ENCODE measurements at regions not wholly inside any gene's neighbourhood (a gene's known extent, or its start where the extent isn't known, plus 50 kb on each side); places are given as distances from the start of the nearest gene placed in this dataset.
A peak's percentile ranks its signal among the peaks of the same experiment; 100 is the strongest.
"Not testable (repeated sequence)": the region's sequence is repeated elsewhere in the genome, so short reads cannot be mapped to it uniquely, and the experiment has no call there.

DNA sequence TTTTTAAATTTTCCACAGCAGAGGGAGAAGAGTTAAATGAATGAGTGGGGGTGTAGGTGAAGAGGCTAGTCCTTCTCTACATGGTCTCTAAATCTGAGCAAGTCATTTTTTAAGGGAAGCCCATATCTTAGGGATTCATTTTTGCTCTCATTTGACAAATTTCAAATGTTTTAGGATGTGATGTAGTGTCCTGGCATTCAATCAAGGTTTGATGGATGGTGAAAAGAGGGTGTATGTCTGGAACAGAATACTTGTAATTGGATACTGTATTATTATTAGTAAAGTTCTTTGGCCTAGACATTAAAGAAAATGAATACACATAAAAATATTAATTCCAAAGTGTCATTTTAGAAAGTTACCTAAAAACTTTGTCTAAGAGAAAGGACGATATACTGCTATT is 167.8 kb upstream of the PTBP2 start:
- intact Hi-C loops (cut with micrococcal nuclease), result no loop called here
- DNase-seq, result no peak
- ATAC-seq, result no peak

DNA sequence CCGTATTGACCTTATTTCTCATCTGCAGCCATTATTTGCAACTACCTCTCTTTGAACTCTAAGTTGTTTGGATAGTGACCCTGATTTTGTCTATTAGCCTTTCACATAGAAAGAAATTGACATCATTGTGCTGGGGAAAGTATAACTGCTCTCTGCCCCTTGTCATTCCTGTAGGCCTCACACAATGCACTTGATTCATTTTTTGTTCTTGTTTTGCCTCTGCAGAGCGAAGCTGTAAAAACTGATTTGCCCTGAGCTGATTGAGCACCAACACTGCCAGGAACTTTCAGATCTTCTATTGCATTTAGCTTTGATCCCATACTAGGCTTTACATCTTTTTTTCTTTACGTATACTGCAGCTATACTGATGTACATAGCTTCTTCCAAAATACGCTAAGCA is 167.2 kb upstream of the PTBP2 start:
- DNase-seq (no peak), ATAC-seq (no peak)
- intact Hi-C loops (cut with micrococcal nuclease), result no loop called here

DNA sequence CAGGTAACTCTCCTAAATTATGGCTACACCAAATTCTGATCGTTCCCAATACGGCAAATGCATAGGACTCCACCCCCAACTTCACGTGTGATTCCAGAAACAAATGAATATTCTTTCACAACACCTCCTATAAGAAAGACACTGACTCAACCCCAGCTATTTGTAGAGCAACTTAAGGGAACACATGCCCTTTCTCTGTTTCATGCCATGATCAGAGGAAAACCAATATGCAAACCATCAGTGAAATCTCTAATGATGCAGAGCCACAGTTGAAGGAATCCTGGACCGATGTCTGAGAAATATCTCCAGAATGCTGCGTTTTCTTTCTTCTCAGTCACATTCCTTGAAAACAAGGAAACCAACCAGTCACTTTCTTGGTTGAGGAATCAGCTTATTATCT is 164.2 kb upstream of the PTBP2 start:
- intact Hi-C loops (cut with micrococcal nuclease), result no loop called here
- no peak for ATAC-seq
- no peak for DNase-seq

DNA sequence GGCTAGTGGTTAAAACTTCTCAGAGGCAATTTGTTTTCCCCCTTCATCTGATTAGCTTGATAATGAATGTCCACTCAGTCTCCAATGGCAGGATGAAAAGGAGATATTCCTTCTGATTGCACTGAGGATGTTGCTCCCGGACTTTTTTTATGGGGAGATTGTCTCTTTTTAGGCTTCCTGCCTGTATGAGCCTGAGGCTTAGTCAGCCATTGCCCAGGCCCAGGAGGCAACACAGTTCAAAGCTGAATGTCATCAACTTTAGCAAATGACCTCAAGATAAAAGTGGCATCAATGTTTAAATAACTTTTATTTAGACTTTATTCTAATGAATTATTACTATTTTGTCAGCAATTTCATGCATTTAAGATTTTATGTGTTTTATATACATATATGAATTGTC is 162.9 kb upstream of the PTBP2 start:
- ATAC-seq (no peak), DNase-seq (no peak)
- intact Hi-C loops (cut with micrococcal nuclease), result no loop called here

DNA sequence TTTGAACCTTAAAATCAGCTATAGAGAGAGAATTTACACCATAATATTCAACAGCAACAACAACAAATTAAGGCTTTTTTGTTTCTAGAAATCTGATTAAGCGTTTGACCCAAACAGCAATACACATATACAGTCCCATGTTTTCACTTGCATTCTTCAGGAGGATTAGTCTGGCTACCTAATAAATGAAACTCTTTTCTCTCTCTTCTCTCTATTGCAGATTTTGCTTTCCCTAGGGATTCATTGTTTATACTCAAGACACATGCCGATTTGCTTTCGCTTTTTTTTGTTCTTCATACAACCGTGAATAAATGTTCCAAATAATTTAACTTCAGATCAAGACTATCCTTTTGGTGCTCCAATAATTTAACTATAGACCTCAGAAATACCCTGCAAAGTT is 162.4 kb upstream of the PTBP2 start:
- ATAC-seq (peak; percentile 25), DNase-seq (no peak)
- intact Hi-C loops (cut with micrococcal nuclease), result no loop called here

DNA sequence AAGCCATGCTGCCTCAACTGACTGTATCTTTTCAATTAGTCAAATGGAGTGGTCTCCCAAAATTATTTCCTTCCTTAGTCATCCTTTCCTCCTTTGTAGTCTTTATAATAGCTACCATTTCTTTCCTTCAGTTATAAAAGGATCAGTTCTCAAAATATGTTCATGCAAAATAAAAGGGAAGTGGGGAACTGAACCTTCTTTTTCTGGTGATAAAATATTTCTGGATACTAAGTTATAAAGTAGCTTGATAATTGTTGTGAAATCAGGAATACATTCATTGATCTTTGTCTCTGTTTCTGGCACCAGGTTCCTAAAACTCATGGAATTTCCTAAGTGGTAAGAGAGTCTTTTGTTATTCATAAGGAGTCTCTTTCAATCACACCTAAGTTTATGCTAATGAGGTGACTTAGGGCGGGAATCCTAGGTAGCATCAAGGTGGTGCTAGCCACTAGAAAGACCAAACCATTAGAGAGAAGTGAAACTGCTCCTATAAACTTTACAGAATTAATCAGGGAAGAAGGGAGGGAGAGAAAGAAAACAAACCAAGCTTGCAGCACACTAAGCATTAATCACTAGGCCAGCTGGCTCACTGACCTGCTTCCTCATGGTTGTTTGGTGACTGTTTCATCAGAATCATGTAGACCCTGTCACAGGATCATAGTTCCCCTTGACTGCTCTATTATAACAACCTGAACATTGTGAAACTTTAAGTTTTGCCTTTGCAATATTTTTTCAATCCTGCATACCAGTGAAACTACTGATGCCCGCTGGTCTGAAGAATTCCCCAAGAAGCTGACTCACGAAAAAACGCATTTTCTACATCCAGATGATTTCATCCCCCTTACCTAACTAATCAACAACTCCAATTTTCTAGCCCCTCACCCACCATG is 161.6 kb upstream of the PTBP2 start:
- intact Hi-C loops (cut with micrococcal nuclease), result no loop called here
- DNase-seq (peak; percentile 27), ATAC-seq (peak; percentile 90)

DNA sequence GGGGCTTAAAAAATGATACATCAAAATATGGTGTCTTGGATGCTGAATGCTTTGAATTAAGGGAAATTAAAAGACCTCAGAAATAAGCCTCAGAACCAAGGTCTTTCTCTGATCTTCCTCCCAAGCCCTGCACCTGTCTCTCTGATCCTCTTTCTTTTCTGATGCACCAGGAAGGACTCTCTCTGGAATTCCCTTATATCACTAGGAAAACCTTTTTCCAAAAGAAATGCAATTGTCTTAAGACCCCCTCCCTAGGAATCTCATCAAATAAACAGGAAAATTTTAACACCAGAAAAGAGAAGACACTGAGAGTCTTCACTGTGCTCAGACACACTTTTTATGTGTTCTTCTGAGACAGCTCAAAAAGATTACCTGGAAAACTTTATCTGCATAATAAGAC is 159.5 kb upstream of the PTBP2 start:
- no peak for ATAC-seq
- DNase-seq, result no peak
- intact Hi-C loops (cut with micrococcal nuclease), result no loop called here

DNA sequence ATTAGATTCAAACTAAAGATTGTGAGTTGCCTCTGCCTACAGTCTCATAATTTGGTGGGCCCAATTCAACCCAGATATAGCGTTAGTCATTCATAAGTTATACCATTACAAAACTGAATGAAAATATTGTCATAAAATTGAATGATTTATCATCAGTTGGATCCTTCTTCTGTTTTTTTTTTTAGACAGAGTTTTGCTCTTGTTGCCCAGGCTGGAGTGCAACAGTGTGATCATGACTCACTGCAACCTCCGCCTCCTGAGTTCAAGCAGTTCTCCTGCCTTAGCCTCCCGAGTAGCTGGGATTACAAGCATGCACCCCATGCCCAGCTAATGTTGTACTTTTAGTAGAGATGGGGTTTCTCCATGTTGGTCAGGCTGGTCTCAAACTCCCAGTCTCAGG is 157.2 kb upstream of the PTBP2 start:
- intact Hi-C loops (cut with micrococcal nuclease); ATAC-seq; DNase-seq: not testable (repeated sequence)

DNA sequence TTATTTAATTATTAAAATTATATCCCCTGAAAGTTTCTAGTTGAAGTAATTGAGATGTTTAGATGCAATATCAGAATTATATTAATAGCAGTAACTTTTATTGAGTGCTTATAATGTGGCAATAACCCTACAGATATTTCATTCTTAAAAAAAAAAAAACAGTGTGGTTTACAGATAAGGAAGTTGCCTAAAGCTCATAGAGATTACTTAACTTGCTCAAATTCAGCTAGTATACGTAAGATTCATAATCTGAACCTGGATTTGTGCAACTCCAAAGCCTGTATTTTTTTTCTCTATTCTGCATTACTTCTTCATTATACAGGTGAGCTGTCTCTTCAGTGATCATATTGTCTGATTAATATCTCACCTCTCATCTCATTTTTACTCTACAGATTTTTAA is 156.0 kb upstream of the PTBP2 start:
- ATAC-seq, result no peak
- intact Hi-C loops (cut with micrococcal nuclease), result no loop called here

DNA sequence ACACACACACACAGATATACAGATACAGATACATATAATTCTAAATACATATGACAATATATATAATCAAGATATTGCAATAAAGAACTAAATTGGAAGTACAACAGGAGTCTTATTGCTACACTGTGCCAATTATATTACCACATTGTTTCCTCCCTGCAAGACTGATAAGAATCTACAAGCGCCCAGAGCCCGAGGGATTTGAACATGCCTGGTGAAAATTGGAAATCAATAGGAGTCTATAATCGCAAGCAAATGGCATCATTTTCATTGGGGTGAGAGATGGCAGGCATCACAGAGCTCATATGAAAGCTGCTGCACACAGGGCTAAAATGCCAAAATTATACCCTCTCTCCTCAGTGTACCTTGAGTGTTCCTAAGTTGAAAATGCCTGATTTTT is 152.9 kb upstream of the PTBP2 start:
- ATAC-seq, result no peak
- no peak for DNase-seq
- intact Hi-C loops (cut with micrococcal nuclease), result no loop called here

More for the DNA sequence above, 156.0 kb upstream of the PTBP2 start:
- no peak for DNase-seq

DNA sequence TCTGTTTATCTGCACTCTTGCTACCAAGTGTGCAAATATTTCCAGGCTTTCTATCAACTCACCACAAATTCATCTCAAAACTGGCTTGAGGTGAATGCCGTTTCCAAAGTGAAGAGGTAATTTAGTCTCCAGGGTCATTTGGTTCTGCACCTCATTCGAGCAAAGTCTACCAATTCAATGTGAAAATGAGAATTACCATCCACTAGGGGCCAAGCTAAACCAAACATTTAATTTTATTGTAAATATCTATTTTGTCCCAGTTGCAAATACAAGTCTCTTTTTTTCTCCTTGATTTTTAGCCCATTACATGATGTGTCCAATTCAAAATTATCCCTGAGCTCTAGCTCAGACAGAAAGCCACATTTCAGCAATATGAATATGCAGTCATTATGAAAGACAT is 152.3 kb upstream of the PTBP2 start:
- ATAC-seq (no peak), DNase-seq (no peak)
- intact Hi-C loops (cut with micrococcal nuclease), result no loop called here

DNA sequence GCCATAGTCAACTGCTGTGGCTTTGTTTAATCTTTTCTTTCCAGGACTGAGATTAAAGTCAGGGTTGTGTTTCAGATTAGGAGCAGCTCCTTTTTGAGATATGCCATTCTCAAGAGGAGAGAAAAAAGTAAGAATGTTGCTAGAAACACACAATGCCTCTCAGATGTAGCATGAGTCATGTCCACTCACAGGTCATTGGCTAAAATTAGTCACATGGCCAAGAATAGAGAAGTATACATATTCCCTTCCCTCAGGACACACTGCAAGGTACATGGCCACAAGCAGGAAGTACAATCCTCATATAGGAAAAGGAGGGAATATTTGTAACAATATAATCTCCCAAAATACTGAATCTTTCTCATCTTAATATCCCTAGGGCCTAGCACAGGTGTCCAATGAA is 141.9 kb upstream of the PTBP2 start:
- DNase-seq (no peak), ATAC-seq (no peak)
- intact Hi-C loops (cut with micrococcal nuclease), result no loop called here

DNA sequence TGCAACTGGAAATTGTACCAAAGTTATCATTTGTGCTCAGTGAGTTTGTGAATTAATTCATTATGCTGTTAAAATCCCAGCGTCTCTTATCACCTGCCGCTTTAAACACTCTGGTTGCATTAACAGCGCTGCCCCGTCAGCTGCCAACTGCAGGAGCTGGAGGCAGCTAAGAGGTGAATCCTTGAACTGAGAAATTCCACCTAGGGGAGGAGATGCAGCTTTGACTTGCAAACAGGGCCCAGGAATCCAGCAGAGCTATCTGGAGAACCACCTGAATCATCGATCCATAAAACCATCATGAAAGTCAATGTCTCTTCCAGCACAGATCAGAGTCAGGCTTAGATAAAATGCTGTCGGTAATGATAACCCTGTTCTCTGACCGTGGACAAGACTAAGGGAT is 140.7 kb upstream of the PTBP2 start:
- DNase-seq (no peak), ATAC-seq (no peak)
- intact Hi-C loops (cut with micrococcal nuclease), result no loop called here

DNA sequence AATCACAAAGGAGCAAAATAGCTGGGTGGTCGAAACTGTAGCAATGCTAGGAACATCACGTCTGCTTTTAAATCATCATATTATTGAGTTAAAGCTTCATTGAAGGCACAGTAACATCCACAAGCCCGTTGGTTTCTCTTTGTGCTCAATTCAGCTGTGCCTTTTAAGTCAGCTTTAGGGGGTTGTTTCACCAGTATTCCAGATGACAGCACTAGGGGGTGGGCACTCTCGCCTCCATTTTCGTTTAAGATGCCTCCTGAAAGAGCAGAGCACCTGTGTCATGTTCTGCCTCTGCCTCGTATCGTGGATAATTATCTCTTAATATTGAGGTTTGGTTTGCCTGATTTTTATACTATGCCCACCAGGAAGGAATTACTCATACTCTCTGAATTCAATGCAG is 139.8 kb upstream of the PTBP2 start:
- DNase-seq, result no peak
- ATAC-seq, result no peak
- intact Hi-C loops (cut with micrococcal nuclease), result no loop called here

DNA sequence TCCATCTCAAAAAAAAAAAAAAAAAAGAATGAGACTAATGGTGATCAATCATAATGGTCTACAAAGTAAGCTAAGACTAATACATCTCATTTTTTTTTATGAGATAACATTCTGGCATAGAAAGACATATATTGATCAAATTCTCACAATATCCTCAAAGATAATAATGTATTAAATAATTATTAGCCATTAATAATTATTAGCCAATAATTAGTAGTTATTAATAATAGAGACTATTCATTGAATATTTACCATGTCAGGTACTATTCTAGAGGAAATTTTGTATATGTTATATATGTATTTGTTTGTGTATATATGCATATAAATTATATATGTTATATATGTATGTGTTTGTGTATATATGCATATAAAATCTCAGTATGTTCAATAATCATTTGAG is 137.7 kb upstream of the PTBP2 start:
- intact Hi-C loops (cut with micrococcal nuclease), result no loop called here
- ATAC-seq, result no peak
- no peak for DNase-seq

DNA sequence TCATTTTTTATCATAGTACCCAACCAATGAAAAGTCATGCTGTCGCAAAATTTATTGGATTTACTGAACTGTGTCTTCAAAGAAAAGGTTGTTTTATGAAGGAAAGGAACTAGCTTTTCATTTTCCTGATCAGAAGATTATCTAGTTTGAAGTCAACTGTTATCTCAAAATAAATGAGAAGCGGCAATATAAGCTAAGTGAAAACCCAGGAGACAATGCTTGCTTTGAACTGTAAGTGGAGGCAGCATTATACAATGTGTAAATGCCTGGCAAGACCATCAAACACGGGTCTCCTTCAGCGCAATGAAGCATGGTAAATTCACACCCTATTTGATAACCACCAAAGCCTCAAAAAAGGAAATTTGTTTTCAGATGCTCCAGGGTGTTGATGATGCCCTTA is 134.4 kb upstream of the PTBP2 start:
- DNase-seq, result no peak
- ATAC-seq, result no peak
- intact Hi-C loops (cut with micrococcal nuclease), result no loop called here

DNA sequence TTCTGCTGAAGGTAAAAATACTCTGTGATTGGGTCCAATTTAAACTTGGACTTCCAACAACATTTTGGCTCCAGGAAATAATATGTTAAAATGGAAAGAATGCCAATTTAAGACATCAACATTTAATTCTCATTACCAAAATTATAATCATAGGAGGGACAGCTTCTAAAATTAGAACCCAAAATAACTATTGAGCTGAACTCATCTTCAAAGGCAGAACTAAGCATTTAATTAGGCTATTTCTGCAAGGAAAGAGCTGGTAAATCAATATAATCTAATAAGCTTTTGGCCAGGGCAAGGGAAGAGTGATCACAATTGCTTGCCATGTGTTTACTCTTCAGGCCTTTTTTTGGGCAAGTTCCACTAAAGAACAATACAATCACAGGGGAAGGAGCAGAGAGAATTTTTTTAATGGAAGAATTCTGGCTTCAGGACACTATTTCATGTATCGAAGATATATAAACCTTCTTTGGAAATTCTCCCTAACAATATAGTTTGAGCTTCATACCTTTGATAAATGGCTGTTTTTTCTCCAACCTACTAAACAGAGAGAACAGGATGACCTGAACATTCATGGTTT is 133.1 kb upstream of the PTBP2 start:
- intact Hi-C loops (cut with micrococcal nuclease), result no loop called here
- no peak for DNase-seq
- ATAC-seq, result no peak

DNA sequence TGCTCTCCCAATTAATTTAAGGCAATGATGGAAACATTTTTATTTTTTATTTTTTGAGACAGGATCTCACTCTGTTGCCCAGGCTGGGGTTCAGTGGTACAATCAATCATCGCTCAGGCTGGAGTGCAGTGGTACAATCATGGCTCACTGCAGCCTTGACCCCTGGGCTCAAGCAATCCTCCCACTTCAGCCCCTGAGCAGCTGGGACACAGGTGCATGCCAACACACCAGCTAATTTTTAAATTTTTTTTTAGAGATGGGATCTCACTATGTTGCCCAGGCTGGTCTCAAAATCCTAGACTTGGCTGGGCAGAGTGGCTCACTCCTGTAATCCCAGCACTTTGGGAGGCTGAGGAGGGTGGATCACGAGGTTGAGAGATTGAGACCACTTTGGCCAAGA is 126.1 kb upstream of the PTBP2 start:
- ATAC-seq; DNase-seq; intact Hi-C loops (cut with micrococcal nuclease): not testable (repeated sequence)

DNA sequence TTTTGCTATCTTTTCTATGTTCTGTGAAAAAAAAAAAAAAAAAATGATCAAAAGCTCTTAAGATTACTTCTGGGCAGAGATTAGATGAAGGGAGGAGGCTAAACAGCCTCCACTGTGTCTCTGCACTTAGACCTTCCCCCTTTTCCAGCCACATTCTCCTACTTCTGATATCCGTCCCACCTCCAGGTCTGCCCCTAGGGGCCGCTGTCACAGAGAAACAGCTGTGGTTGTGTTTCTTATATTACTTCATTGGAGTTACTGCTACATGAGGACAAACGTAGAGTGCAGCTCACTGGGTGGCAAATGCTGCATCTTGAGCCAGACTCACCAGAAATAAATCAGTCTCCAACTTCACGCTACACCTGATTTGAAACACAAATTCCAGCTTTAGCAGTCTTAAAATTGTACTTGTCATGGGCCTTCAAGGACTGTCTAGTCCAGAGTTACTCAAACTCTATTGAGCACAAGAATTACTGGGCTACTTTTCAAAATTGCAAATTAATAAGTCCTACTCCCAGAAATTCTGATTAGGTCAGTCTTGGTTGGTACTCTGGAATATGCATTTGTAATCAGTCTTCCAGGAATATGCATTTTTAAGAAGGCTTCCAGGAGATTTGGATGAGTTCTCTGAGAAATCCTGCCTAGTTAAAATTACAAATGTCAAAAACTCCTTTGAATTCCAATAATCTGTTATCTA is 125.2 kb upstream of the PTBP2 start:
- intact Hi-C loops (cut with micrococcal nuclease), result no loop called here
- no peak for ATAC-seq

DNA sequence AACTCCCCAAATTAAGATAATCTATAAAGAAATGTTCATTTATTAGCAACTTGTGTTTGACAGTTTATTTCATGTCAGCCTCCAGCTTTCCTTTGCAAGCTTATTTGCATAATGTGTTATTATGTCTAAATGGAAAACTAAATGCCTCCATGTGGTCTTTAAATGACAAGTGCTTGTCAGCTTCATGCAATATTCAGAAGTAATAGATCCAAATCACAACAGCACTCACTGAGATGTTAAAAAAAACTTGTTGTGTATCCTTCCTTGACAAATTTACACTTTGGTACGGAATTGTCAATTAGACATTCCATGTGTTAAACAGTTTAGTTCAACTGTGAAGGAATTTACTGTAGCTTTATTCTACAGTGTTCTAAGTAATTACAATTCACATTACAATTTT is 124.4 kb upstream of the PTBP2 start:
- DNase-seq (no peak), ATAC-seq (no peak)
- intact Hi-C loops (cut with micrococcal nuclease), result no loop called here

More for the DNA sequence above, 125.2 kb upstream of the PTBP2 start:
- DNase-seq, result peak; percentile 27
